AG10803 (cell line): ENCODE measurements at regions not wholly inside any gene's neighbourhood (a gene's known extent, or its start where the extent isn't known, plus 50 kb on each side); places are given as distances from the start of the nearest gene placed in this dataset.

Experiments used
- DNase-seq: peaks from one replicate; pipeline ENCODE4 v3.0.0; 2010; ENCODE audit warnings: low read depth
- H3K4me3 ChIP-seq: 2 replicates; pipeline ENCODE4 v1.5.1; 2011; ENCODE audit warnings: mild to moderate bottlenecking, low read length, control low read depth
- TF ChIP-seq, protein P1 (sequence below): conservative IDR thresholded peaks from 2 replicates; pipeline ENCODE4 v1.5.1; 2011; ENCODE audit warnings: mild to moderate bottlenecking, low read length, control low read depth, inconsistent platforms

- H3K4me3 ChIP-seq, result no peak overlapping the region
- DNase-seq, result no peak
- TF ChIP-seq, protein P1, sequence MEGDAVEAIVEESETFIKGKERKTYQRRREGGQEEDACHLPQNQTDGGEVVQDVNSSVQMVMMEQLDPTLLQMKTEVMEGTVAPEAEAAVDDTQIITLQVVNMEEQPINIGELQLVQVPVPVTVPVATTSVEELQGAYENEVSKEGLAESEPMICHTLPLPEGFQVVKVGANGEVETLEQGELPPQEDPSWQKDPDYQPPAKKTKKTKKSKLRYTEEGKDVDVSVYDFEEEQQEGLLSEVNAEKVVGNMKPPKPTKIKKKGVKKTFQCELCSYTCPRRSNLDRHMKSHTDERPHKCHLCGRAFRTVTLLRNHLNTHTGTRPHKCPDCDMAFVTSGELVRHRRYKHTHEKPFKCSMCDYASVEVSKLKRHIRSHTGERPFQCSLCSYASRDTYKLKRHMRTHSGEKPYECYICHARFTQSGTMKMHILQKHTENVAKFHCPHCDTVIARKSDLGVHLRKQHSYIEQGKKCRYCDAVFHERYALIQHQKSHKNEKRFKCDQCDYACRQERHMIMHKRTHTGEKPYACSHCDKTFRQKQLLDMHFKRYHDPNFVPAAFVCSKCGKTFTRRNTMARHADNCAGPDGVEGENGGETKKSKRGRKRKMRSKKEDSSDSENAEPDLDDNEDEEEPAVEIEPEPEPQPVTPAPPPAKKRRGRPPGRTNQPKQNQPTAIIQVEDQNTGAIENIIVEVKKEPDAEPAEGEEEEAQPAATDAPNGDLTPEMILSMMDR, result no peak
Observed at GRCh38 chr10:42962902-42963231, 114.0 kb upstream of the RET start.

- no peak for DNase-seq
- TF ChIP-seq, protein P1, result no peak
- H3K4me3 ChIP-seq, result no peak overlapping the region
Observed at GRCh38 chr10:42963312-42963711, 113.6 kb upstream of the RET start.

DNA sequence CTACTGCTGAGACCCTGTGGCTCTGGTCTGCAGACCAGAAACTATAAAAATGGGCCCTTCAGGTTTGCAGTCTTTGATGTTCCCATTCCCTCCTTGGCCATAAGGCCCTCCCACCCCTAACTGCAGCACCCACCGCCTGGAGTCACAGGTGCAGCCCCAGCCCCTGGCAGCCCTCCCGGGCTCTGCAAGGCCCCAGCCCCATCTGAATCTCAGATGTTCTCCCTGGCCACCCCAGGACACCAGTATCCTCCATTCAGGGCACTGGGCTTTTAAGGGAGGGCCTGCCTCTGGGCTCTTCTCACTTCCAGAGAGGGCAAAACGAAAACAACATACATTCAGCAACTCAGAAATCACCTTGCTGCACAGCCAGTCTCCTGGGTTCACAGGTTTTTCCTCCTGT is 107.7 kb upstream of the RET start:
- no peak overlapping the region for H3K4me3 ChIP-seq
- DNase-seq, result no peak
- TF ChIP-seq, protein P1, result no peak

GRCh38 chr10:42969909-42970308 is 107.0 kb upstream of the RET start:
- H3K4me3 ChIP-seq, result no peak overlapping the region
- TF ChIP-seq, protein P1, result no peak
- no peak for DNase-seq

- no peak for DNase-seq
- TF ChIP-seq, protein P1, result no peak
- H3K4me3 ChIP-seq, result no peak overlapping the region
Observed at GRCh38 chr10:42970451-42971250, 106.2 kb upstream of the RET start.

DNA sequence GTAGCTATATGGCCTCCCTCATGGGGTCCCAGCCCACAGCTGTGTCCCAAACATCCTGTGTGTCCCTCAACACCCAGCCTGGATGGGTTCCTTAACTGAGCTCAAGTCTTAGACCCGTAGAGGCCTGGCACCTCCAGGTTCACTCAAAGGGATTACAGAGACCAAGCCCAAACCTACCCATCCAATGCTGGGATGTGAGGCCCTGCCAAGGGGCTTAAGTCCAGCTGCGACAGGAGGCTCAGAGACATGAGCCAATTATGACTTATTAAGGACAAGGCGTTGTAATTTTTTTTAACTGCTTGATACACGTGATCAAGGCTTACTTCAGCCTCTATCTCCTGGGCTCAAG is 105.6 kb upstream of the RET start:
- DNase-seq, result no peak
- no peak overlapping the region for H3K4me3 ChIP-seq
- TF ChIP-seq, protein P1, result no peak

DNA sequence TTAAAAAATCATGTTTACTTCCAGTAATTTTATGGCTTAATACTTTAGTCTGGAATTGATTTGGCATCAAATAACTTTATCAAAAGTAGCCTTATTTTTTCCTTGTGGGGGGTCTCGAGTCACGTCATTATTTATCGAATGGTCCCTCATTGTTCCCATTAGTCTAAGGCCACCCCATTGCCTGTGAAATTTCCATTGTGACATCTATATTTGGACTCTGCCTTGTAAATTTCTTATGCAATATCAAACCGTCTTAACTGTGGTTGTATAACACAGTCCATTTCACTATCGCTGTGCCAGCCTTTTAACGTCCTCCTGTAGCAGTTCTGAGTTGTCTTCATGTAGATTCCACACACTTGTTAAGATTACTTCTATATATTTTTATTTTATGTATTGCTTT is 103.9 kb upstream of the RET start:
- no peak for DNase-seq
- TF ChIP-seq, protein P1, result no peak

More for the DNA sequence above, 103.9 kb upstream of the RET start:
- no peak overlapping the region for H3K4me3 ChIP-seq
